Liver (tissue), 8 donors: ENCODE measurements at regions not wholly inside any gene's neighbourhood (a gene's known extent, or its start where the extent isn't known, plus 50 kb on each side); places are given as distances from the start of the nearest gene placed in this dataset.
"Not testable (repeated sequence)": the region's sequence is repeated elsewhere in the genome, so short reads cannot be mapped to it uniquely, and the experiment has no call there.

Experiments used
- DNase-seq: peaks from one replicate; pipeline ENCODE4 v3.0.0-alpha.2; 2017; ENCODE audit warnings: low spot score
- H3K27ac ChIP-seq, 2 donors: one replicate each; pipeline ENCODE4 v1.7.0; 2013; ENCODE audit warnings: inconsistent platforms in 2 of 2, low read length in 2 of 2, control low read depth in 1 of 2, low read depth in 1 of 2, mild to moderate bottlenecking in 1 of 2
- H3K27me3 ChIP-seq, 4 donors: one replicate each; pipeline versions ENCODE4 v1.6.1 to v1.7.0; 2013; ENCODE audit warnings: low read length in 3 of 4, inconsistent platforms in 1 of 4, mild to moderate bottlenecking in 1 of 4, moderate library complexity in 1 of 4; ENCODE audit not compliant: control insufficient read depth in 4 of 4, insufficient read depth in 4 of 4
- H3K36me3 ChIP-seq, 4 donors: one replicate each; pipeline versions ENCODE4 v1.6.1 to v1.7.0; 2013; ENCODE audit warnings: low read length in 3 of 4, mild to moderate bottlenecking in 3 of 4, low read depth in 1 of 4, moderate library complexity in 1 of 4; ENCODE audit not compliant: control insufficient read depth in 4 of 4, insufficient read depth in 3 of 4
- H3K4me1 ChIP-seq, 4 donors: one replicate each; pipeline versions ENCODE4 v1.6.1 to v1.7.0; 2013; ENCODE audit warnings: low read length in 3 of 4, mild to moderate bottlenecking in 3 of 4, moderate library complexity in 1 of 4; ENCODE audit not compliant: control insufficient read depth in 4 of 4, insufficient read depth in 4 of 4
- H3K4me3 ChIP-seq, 3 donors: one replicate each; pipeline versions ENCODE4 v1.6.1 to v1.7.0; 2013; ENCODE audit warnings: low read length in 3 of 3, control low read depth in 1 of 3, low read depth in 1 of 3, mild to moderate bottlenecking in 1 of 3
- H3K9ac ChIP-seq, 2 donors: one replicate each; pipeline ENCODE4 v1.7.0; 2013; ENCODE audit warnings: low read length in 2 of 2, mild to moderate bottlenecking in 2 of 2, moderate library complexity in 2 of 2, control low read depth in 1 of 2, low read depth in 1 of 2
- H3K9me3 ChIP-seq, 4 donors: one replicate each; pipeline versions ENCODE4 v1.6.1 to v1.7.0; 2013; ENCODE audit warnings: low read length in 3 of 4; ENCODE audit not compliant: control insufficient read depth in 4 of 4
- EGR1 ChIP-seq, 2 donors: IDR thresholded peaks; 2 replicates each; pipeline ENCODE4 v1.6.1; 2016 to 2018; ENCODE audit warnings: antibody characterized with exemption in 2 of 2, low read depth in 2 of 2
- FOXA1 ChIP-seq: IDR thresholded peaks from 2 replicates; pipeline ENCODE4 v1.6.1; 2016; ENCODE audit warnings: antibody characterized with exemption
- FOXA2 ChIP-seq: IDR thresholded peaks from 2 replicates; pipeline ENCODE4 v1.6.1; 2016; ENCODE audit warnings: antibody characterized with exemption
- GABPA ChIP-seq, 2 donors: IDR thresholded peaks in 1 of 2; conservative IDR thresholded peaks in 1 of 2; 2 replicates each; pipeline ENCODE4 v1.6.1; 2016; ENCODE audit warnings: antibody characterized with exemption in 2 of 2, mild to moderate bottlenecking in 1 of 2, moderate library complexity in 1 of 2
- HNF4A ChIP-seq, 2 donors: conservative IDR thresholded peaks; 2 replicates each; pipeline ENCODE4 v1.6.1; 2016; ENCODE audit warnings: antibody characterized with exemption in 2 of 2, mild to moderate bottlenecking in 2 of 2
- HNF4G ChIP-seq: IDR thresholded peaks from 2 replicates; pipeline ENCODE4 v1.6.1; 2016; ENCODE audit warnings: antibody characterized with exemption
- JUND ChIP-seq, 2 donors: IDR thresholded peaks; 2 replicates each; pipeline ENCODE4 v1.6.1; 2016; ENCODE audit warnings: antibody characterized with exemption in 2 of 2
- NR2F2 ChIP-seq: IDR thresholded peaks from 2 replicates; pipeline ENCODE4 v1.6.1; 2016; ENCODE audit warnings: antibody characterized with exemption
- RAD21 ChIP-seq, 2 donors: IDR thresholded peaks; 2 replicates each; pipeline ENCODE4 v1.6.1; 2016; ENCODE audit warnings: antibody characterized with exemption in 2 of 2, mild to moderate bottlenecking in 2 of 2
- REST ChIP-seq: IDR thresholded peaks from 2 replicates; pipeline ENCODE4 v1.6.1; 2016; ENCODE audit warnings: antibody characterized with exemption, mild to moderate bottlenecking
- RXRA ChIP-seq, 2 donors: IDR thresholded peaks; 2 replicates each; pipeline ENCODE4 v1.6.1; 2017 to 2018; ENCODE audit warnings: antibody characterized with exemption in 2 of 2, mild to moderate bottlenecking in 1 of 2
- SP1 ChIP-seq: IDR thresholded peaks from 2 replicates; pipeline ENCODE4 v1.6.1; 2018; ENCODE audit warnings: antibody characterized with exemption, mild to moderate bottlenecking
- TAF1 ChIP-seq: conservative IDR thresholded peaks from 2 replicates; pipeline ENCODE4 v1.6.1; 2016; ENCODE audit warnings: antibody characterized with exemption, mild to moderate bottlenecking
- YY1 ChIP-seq: IDR thresholded peaks from 2 replicates; pipeline ENCODE4 v1.6.1; 2016; ENCODE audit warnings: antibody characterized with exemption, mild to moderate bottlenecking
- ZBTB33 ChIP-seq: IDR thresholded peaks from 2 replicates; pipeline ENCODE4 v1.6.1; 2016; ENCODE audit warnings: antibody characterized with exemption
- WGBS: extraction: QIAGEN DNeasy Blood & Tissue Kit; methylation state at CpG from one replicate; pipeline ENCODE4 v1.1.7; 2013; 5-methylcytosine and 5-hydroxymethylcytosine counted together
- TF ChIP-seq, protein P1 (sequence below): fragments of 150-350 bp; IDR thresholded peaks from 2 replicates; pipeline ENCODE4 v1.5.1; 2017; ENCODE audit warnings: improper control_type of control experiment, low read depth, low read length; ENCODE audit not compliant: missing input control
- TF ChIP-seq, protein P2 (sequence below): IDR thresholded peaks from 2 replicates; pipeline ENCODE4 v1.6.1; 2016; ENCODE audit warnings: antibody characterized with exemption
- TF ChIP-seq, protein P3 (sequence below): IDR thresholded peaks from 2 replicates; pipeline ENCODE4 v1.6.1; 2016; ENCODE audit warnings: antibody characterized with exemption
- donor health status: healthy.
- donor health status: healthy.
- donor health status: healthy.
- donor health status: healthy.
- donor health status: healthy.

- no peak for TF ChIP-seq NR2F2
- no peak for TF ChIP-seq JUND (IDR thresholded peaks at IDR 0.05)
- no peak for TF ChIP-seq TAF1
- TF ChIP-seq GABPA (IDR thresholded peaks at IDR 0.05 in 1 of 2, conservative IDR thresholded peaks at IDR 0.05 in 1 of 2): no peak
- no peak for TF ChIP-seq EGR1 (IDR thresholded peaks at IDR 0.05; ENCODE audit: low read depth in 2 of 2)
- no peak for TF ChIP-seq HNF4G
- TF ChIP-seq FOXA1: no peak
- TF ChIP-seq SP1: no peak
- TF ChIP-seq RAD21 (IDR thresholded peaks at IDR 0.05): no peak
- TF ChIP-seq, protein P1, sequence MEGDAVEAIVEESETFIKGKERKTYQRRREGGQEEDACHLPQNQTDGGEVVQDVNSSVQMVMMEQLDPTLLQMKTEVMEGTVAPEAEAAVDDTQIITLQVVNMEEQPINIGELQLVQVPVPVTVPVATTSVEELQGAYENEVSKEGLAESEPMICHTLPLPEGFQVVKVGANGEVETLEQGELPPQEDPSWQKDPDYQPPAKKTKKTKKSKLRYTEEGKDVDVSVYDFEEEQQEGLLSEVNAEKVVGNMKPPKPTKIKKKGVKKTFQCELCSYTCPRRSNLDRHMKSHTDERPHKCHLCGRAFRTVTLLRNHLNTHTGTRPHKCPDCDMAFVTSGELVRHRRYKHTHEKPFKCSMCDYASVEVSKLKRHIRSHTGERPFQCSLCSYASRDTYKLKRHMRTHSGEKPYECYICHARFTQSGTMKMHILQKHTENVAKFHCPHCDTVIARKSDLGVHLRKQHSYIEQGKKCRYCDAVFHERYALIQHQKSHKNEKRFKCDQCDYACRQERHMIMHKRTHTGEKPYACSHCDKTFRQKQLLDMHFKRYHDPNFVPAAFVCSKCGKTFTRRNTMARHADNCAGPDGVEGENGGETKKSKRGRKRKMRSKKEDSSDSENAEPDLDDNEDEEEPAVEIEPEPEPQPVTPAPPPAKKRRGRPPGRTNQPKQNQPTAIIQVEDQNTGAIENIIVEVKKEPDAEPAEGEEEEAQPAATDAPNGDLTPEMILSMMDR: no peak
- TF ChIP-seq, protein P2, sequence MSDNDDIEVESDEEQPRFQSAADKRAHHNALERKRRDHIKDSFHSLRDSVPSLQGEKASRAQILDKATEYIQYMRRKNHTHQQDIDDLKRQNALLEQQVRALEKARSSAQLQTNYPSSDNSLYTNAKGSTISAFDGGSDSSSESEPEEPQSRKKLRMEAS: no peak
- TF ChIP-seq YY1: no peak
- TF ChIP-seq RXRA (IDR thresholded peaks at IDR 0.05): no peak
- TF ChIP-seq HNF4A (conservative IDR thresholded peaks at IDR 0.05): no peak
- no peak overlapping the region for H3K27ac ChIP-seq
These were observed 144.8 kb downstream of the PDCD6IP start for GRCh38 chr3:33943277-33943676.

DNA sequence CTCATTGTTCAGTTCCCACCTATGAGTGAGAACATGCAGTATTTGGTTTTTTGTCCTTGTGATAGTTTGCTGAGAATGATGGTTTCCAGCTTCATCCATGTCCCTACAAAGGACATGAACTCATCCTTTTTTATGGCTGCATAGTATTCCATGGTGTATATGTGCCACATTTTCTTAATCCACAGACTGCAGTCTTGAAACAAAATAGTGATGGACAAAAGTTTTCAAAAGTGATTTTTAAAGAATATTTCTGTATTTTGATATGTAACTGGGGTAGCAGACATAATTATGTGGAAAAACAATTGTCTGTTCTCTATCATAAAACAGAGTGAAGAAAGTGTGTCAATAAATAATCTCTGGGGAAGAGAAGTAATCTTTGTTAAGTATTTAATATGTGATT lies 148.2 kb downstream of the PDCD6IP start:
- H3K27ac ChIP-seq, H3K9ac ChIP-seq, DNase-seq, H3K9me3 ChIP-seq, H3K4me3 ChIP-seq, H3K4me1 ChIP-seq, H3K36me3 ChIP-seq, H3K27me3 ChIP-seq: not testable (repeated sequence)

More at GRCh38 chr3:33943277-33943676, 144.8 kb downstream of the PDCD6IP start:
- H3K4me3 ChIP-seq: no peak overlapping the region
- peaks cover 0 to 3% (median 0%) of the 10 kb centered on the region in 4 donors for H3K27me3 ChIP-seq
- DNase-seq: no peak
- no peaks in the 10 kb centered on the region for H3K4me1 ChIP-seq
- no peaks in the 10 kb centered on the region for H3K36me3 ChIP-seq
- H3K9ac ChIP-seq: no peak overlapping the region
- H3K9me3 ChIP-seq: no peaks in the 10 kb centered on the region

DNA sequence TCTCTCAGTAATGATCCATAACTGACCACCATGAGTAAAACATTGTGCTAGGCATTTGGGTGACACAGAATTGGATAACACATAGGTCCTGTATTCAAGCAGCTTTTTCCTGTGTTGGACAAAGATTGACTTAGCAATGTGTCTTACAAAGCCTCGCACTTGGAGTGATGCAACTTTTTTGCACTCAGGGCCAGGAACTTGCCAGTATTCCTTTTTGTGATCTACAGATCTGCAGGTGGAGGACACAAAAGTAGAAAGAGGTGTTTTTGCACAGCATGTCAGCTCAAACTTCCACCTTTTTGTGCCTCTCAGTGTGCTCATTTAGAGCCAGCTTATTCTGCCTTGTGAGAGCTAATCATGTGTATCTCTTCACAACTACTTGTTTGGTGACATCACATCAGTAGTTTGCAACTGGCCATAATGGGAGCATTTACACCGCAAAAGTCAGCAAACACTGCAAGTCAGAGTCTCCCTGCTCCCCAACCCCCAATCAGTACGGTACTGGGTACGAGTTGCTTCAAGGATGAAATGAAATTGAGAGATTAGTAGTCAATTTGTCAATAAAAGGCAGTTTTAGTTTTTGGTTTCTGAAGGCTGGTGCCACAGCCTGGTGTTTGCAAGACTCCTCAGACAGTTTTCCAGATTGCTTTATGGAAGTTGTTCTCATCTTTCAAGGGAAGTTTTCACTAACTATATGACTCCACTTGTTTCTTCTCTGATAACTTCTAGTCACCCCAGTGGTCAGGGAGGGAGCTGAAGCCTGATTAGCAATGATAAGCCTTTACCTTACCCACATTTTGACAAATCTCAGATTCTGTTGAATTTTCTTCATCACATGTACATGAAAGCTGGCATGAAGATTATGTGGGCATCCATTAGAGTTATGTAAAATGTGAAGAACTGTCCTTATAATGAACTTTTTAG lies 149.1 kb downstream of the PDCD6IP start:
- Histone ChIP-seq H3K9ac (no peak overlapping the region), H3K9me3 (no peaks in the 10 kb centered on the region), H3K27ac (no peak overlapping the region), H3K36me3 (no peaks in the 10 kb centered on the region), H3K4me3 (no peak overlapping the region), H3K4me1 (no peaks in the 10 kb centered on the region), H3K27me3 (no peaks in the 10 kb centered on the region)
- no peak for DNase-seq
- WGBS: 57% methylated on average over 4 of the region's 4 CpGs
- TF ChIP-seq RAD21 (IDR thresholded peaks at IDR 0.05): no peak
- no peak for TF ChIP-seq GABPA (IDR thresholded peaks at IDR 0.05 in 1 of 2, conservative IDR thresholded peaks at IDR 0.05 in 1 of 2)
- no peak for TF ChIP-seq HNF4A (conservative IDR thresholded peaks at IDR 0.05)
- TF ChIP-seq HNF4G: no peak
- no peak for TF ChIP-seq RXRA (IDR thresholded peaks at IDR 0.05)
- no peak for TF ChIP-seq ZBTB33
- TF ChIP-seq FOXA1: no peak
- TF ChIP-seq JUND (IDR thresholded peaks at IDR 0.05): no peak
- TF ChIP-seq REST: no peak
- no peak for TF ChIP-seq YY1
- no peak for TF ChIP-seq FOXA2
- TF ChIP-seq EGR1 (IDR thresholded peaks at IDR 0.05; ENCODE audit: low read depth in 2 of 2): no peak
- no peak for TF ChIP-seq TAF1
- TF ChIP-seq, protein P3, sequence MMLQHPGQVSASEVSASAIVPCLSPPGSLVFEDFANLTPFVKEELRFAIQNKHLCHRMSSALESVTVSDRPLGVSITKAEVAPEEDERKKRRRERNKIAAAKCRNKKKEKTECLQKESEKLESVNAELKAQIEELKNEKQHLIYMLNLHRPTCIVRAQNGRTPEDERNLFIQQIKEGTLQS: no peak
